ENCODE measurements at regions not wholly inside any gene's neighbourhood (a gene's known extent, or its start where the extent isn't known, plus 50 kb on each side); places are given as distances from the start of the nearest gene placed in this dataset.

DNA sequence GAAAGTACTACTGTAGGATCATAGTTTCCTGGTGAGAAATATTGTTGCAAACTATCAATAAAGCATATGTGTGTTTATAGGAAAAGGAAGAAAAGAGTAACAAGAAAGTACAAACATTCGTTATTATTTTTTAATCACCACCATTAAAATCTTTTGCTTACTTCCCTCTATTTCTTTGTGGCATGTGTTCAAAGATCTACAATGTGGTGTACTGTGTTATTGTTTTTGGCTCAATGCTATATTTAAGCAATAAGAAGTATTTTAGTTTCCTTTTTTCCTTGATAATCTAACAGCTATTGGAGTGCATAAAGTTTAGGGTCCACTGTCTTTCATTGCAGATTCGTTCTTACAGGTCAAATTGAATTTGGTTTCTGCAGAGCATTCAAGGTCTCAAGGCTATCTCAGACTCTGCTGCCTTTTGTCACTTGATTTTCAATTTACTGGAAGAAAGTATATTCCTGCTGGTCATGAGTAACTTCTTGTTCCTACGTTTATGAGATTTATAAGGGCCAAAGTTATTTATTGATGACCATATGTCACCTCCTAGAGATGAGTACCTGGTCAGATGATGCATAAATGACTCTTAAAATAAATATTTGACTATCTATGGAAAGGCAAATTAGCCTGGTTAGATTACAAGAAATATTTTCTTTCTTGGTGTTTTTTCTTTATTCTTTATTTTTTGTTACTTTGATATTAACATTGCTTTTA, 323.0 kb downstream of the TMEM167A start:
- Mint-ChIP-seq H3K9me3 (no peaks in the 10 kb centered on the region), H3K27me3 (no peaks in the 10 kb centered on the region), H3K4me3 (no peak overlapping the region), H3K27ac (no peak overlapping the region), H3K4me1 (ENCODE audit: low read depth in 2 of 2) (peaks cover 0 to 2% of the 10 kb centered on the region in 2 donors), H3K36me3 (ENCODE audit: insufficient read depth) (no peaks in the 10 kb centered on the region)
- no peak for ATAC-seq (replicated peaks)
- no peak for DNase-seq

DNA sequence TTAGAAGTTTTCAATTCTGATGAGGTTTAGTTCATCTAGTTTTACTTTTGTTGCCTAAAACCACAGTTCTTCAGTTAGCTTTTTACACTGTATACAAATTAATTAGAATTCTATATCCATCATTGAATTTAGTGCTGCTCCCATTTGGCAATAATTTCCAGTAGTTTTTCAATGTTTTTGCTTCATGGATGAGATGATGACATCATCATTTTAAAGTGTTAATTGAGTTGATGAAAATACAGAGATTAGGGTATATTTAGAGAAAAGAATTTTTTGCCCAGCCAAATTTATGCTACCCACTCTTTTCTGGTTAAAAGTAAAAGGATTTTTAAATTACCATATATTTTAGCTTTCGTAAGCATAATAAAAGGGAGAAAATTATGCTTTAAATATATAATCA, 323.8 kb downstream of the TMEM167A start:
- no peak for ATAC-seq (replicated peaks)
- Mint-ChIP-seq H3K4me3 (no peak overlapping the region), H3K27ac (no peak overlapping the region)

DNA sequence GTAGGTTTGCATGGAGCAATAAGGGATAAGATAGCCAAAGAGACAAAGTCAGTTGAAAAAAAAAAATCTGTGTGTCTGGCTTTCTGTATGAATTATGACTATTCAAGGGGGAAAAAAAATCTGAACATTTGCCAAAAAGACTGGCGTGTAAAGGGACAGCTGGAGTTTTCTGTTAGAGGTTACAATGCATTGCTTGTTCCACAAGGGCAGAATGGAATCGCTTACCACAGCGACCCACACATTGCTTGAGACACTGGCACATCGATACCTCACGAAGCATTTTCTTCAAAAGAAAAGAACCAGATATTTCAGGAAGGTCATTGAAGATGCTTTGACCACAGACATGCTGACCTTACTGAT, 327.8 kb downstream of the TMEM167A start:
- DNase-seq (no peak), ATAC-seq (replicated peaks) (no peak)
- H3K36me3 Mint-ChIP-seq (ENCODE audit: insufficient read depth), result no peaks in the 10 kb centered on the region
- no peak overlapping the region for H3K27ac Mint-ChIP-seq
- no peaks in the 10 kb centered on the region for H3K9me3 Mint-ChIP-seq
- H3K4me3 Mint-ChIP-seq, result no peak overlapping the region
- peaks cover 0 to 6% of the 10 kb centered on the region in 2 donors for H3K4me1 Mint-ChIP-seq (ENCODE audit: low read depth in 2 of 2)
- H3K27me3 Mint-ChIP-seq, result no peaks in the 10 kb centered on the region

More for the DNA sequence above, 323.8 kb downstream of the TMEM167A start:
- H3K27me3 Mint-ChIP-seq, result no peaks in the 10 kb centered on the region
- H3K4me1 Mint-ChIP-seq (ENCODE audit: low read depth in 2 of 2), result peaks cover 0 to 4% of the 10 kb centered on the region in 2 donors
- no peak for DNase-seq
- H3K9me3 Mint-ChIP-seq, result no peaks in the 10 kb centered on the region
- no peaks in the 10 kb centered on the region for H3K36me3 Mint-ChIP-seq (ENCODE audit: insufficient read depth)

DNA sequence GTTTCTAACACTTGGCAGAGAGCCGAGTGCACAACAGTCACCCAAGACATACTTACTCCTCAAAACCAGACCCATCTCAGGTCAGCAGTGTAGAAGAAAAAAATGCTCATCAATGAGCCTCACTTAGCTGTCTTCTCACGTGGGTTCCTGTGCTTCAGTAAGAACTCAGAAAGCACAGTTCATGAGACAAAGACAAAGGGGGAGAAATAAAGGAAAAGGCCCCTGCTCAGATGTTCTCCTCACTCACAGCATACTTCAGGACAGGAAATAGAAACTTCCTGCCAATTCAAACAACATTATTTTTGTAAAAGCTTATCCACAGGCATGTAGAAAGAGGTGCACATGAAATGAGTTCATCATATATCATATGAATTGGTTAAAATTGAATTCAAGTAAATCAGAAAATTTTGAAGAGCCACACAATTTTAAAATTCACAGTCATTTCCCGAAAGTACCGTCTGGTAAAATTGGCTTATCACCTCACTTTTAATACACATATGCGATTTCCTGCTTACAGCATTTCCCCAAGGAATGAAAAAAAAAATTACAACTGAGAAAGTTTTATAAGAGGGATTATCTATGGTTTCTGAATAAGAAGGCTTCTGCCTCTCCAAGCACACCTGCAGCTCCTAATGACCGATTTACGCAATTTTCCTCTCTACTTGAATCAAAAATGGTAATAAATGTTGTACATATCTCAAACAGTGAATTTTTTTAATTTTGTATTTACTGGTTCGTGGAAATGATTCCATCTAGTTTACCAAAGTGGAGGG, 328.3 kb downstream of the TMEM167A start:
- Mint-ChIP-seq H3K36me3 (ENCODE audit: insufficient read depth) (no peaks in the 10 kb centered on the region), H3K4me1 (ENCODE audit: low read depth in 2 of 2) (peaks cover 0 to 6% of the 10 kb centered on the region in 2 donors), H3K27ac (no peak overlapping the region), H3K9me3 (no peaks in the 10 kb centered on the region), H3K27me3 (no peaks in the 10 kb centered on the region), H3K4me3 (no peak overlapping the region)
- ATAC-seq (replicated peaks) (no peak), DNase-seq (no peak)

DNA sequence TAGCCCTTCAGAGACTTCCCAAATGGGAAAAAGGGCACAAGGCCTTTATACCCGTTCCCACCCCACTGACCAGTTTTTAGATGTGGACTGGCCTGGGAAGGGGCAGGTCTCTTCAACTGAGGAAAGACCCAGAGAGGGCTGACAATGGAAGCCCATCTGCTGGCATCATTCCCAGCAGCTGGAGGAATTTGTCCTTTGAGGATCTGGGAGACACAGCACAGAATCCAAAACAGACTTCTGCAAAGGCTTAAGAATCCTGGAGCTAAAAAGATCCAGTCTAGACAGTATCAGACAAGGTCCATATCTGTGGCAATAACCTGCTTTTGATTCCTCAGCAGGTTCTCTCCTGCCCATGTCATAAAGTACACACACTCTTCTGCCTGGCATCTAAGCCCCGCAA, 329.2 kb downstream of the TMEM167A start:
- no peak overlapping the region for H3K27ac Mint-ChIP-seq
- no peaks in the 10 kb centered on the region for H3K36me3 Mint-ChIP-seq (ENCODE audit: insufficient read depth)
- no peak for ATAC-seq (replicated peaks)
- no peaks in the 10 kb centered on the region for H3K27me3 Mint-ChIP-seq
- no peaks in the 10 kb centered on the region for H3K9me3 Mint-ChIP-seq
- no peak for DNase-seq
- no peak overlapping the region for H3K4me3 Mint-ChIP-seq
- H3K4me1 Mint-ChIP-seq (ENCODE audit: low read depth in 2 of 2), result peaks cover 0 to 6% of the 10 kb centered on the region in 2 donors

DNA sequence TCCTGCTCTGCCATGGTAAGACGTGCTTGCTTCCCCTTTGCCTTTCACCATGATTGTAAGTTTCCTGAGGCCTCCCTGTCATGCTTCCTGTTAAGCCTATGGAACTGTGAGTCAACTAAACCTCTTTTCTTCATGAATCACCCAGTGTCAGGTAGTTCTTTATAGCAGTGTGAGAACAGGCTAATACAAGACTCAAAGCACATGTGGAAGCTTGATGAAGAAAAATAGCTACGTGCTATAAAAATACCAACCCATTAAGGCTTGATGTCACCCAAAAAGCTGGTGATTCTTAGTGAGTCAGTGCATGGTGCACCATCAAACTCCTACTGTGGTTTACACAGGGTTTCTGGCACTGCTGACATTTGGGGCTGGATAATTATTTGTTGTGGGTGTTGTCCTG, 332.2 kb downstream of the TMEM167A start:
- H3K9me3 Mint-ChIP-seq, result no peaks in the 10 kb centered on the region
- no peak overlapping the region for H3K4me3 Mint-ChIP-seq

DNA sequence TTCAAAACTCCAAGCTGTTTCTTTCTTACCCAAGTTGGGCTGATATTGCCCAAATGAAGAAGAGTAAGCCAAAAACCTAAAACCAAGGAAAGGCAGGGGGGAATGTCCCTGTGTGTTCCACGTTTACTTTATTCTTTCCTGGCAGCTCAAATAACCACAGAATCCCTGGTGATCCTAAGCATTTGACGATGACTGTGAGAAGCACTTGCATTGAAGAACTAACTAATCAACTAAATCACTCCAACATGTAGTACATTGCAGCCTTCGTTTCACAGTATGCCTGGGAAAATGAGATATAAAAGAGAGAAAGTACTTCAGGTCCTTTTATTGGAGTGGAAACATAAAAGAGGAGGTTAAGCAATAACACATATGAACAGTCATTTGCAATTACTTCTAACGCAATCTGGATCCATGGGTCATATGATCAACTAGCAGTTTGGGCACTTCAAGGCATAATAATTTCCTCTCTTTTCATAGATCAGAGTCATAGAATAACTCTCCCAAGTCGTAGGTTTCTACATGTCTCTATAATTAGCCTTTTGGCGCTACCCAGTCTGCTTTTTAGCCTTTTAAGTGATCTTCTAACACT, 338.4 kb downstream of the TMEM167A start:
- H3K27me3 Mint-ChIP-seq, result no peaks in the 10 kb centered on the region
- no peaks in the 10 kb centered on the region for H3K36me3 Mint-ChIP-seq (ENCODE audit: insufficient read depth)
- no peak for DNase-seq
- no peak overlapping the region for H3K4me3 Mint-ChIP-seq
- ATAC-seq (replicated peaks), result no peak
- H3K9me3 Mint-ChIP-seq, result peaks cover 0 to 5% of the 10 kb centered on the region in 2 donors
- H3K4me1 Mint-ChIP-seq (ENCODE audit: low read depth in 2 of 2), result no peaks in the 10 kb centered on the region
- H3K27ac Mint-ChIP-seq, result no peak overlapping the region

More for the DNA sequence above, 332.2 kb downstream of the TMEM167A start:
- no peaks in the 10 kb centered on the region for H3K36me3 Mint-ChIP-seq (ENCODE audit: insufficient read depth)
- DNase-seq (no peak), ATAC-seq (replicated peaks) (no peak)
- H3K27me3 Mint-ChIP-seq, result no peaks in the 10 kb centered on the region
- H3K4me1 Mint-ChIP-seq (ENCODE audit: low read depth in 2 of 2), result peaks cover 0 to 6% of the 10 kb centered on the region in 2 donors
- no peak overlapping the region for H3K27ac Mint-ChIP-seq

DNA sequence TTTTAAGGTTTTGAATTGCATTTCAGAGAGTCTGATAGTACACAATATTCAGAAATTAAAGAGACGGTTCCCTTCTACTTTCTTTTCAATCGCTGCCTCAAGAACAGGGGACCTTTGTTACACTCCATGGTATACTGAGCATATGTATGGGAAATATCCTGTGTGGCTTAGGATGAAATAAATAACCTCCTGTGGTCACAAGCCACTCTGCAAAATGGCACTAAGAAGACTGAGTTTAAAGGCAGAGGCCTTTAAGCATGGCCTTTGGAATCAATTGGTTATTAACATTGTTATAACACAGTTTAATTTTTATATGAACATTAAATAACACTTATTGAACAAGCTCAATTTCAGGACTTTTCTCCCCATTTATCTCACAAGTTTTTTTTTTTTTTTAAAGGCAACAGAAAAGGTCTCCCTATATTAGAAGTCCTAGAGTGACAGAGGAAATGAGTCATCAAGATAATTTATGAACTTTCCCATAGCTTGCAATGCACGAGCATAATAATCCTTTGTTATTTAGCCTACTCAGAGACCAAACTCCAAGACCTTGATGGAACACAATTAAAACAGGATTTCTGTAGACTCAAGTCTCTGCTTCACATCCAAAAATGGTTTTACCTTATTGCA, 341.9 kb downstream of the TMEM167A start:
- Mint-ChIP-seq H3K36me3 (ENCODE audit: insufficient read depth) (no peaks in the 10 kb centered on the region), H3K4me1 (ENCODE audit: low read depth in 2 of 2) (no peaks in the 10 kb centered on the region), H3K27me3 (no peaks in the 10 kb centered on the region), H3K9me3 (peaks cover 0 to 5% of the 10 kb centered on the region in 2 donors), H3K4me3 (no peak overlapping the region), H3K27ac (no peak overlapping the region)
- DNase-seq (no peak), ATAC-seq (replicated peaks) (no peak)

DNA sequence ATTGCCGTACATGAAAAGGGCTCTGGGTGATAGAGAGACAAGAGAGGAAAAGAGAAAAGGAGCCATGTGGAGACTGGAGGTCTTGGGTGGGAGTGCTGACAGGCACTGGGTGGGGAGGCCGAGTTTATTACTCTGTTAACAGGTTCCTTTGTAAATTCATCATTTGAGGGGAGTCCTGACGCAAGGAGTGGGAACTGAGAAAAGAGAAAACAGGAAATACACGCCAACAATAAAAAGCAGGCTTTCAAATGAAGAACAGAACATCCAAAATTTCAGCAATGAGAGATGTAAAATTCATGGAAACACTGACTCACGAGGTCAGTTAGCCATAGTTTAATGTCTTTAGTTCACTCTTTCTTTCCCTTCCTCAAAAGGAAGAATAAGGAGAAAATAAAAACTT, 342.8 kb downstream of the TMEM167A start:
- H3K9me3 Mint-ChIP-seq, result peaks cover 0 to 5% of the 10 kb centered on the region in 2 donors
- DNase-seq, result no peak
- ATAC-seq (replicated peaks), result no peak
- H3K4me3 Mint-ChIP-seq, result no peak overlapping the region
- H3K36me3 Mint-ChIP-seq (ENCODE audit: insufficient read depth), result no peaks in the 10 kb centered on the region
- H3K27ac Mint-ChIP-seq, result no peak overlapping the region
- H3K27me3 Mint-ChIP-seq, result no peaks in the 10 kb centered on the region
- H3K4me1 Mint-ChIP-seq (ENCODE audit: low read depth in 2 of 2), result no peaks in the 10 kb centered on the region

DNA sequence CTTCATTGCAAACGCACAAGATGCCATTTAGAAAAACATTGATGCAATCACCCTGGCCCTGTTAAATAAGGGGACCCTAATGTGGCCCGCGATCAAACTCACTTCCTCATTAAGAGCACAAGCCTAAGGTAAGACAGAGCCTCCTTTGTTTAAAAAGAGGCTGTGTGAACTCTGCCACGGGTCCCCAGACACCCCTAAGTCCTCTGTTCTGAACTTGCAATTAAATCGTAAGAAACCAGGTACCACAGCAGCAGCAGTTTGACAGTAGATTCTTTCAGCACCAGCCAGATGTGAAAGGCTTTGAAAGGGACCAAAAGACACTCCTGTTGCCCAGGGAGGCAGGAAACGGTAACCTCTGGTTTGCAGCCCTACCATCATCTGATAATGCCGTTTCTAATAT, 346.3 kb downstream of the TMEM167A start:
- Mint-ChIP-seq H3K36me3 (ENCODE audit: insufficient read depth) (no peaks in the 10 kb centered on the region), H3K27ac (no peak overlapping the region), H3K4me3 (no peak overlapping the region), H3K4me1 (ENCODE audit: low read depth in 2 of 2) (no peaks in the 10 kb centered on the region), H3K9me3 (peaks cover 0 to 1% of the 10 kb centered on the region in 2 donors), H3K27me3 (no peaks in the 10 kb centered on the region)
- ATAC-seq (replicated peaks) (no peak), DNase-seq (no peak)

DNA sequence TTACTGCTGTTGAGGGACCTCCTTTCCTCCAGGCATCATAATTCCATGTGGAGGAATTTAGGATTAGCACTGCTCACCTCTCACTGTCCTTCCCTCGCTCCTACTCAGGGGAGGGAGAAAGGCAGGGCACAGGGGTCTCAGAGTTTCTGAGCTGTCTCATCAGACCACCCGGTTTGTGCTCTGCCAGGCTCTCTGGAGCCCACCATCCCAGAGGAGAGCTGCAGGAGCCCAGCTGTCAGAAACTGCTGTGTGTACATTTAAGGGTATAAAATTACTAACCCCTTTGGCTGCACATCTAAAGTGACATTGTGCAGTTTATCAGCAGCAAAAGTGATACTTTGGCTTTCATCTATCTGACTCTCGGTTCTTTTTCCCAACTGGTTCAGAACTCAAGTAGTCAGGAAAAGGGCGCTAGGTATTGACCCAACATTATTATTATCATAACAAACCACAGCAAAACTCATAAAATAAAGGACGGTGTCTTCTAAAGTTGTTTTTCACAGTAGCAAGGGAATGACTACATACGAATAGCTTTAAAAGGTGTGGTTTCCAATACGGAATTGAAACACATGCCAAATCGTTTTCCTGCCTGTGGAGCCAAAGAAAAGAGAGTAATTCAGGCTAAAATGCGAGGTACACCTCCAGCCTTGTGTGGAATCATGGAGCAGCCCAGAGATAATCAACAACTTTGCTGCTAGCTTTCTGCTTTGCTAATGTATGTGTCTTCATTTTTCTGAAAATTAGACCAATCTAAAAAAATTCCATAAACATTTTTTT, 348.1 kb downstream of the TMEM167A start:
- Mint-ChIP-seq H3K9me3 (no peaks in the 10 kb centered on the region), H3K4me3 (no peak overlapping the region), H3K27me3 (no peaks in the 10 kb centered on the region), H3K4me1 (ENCODE audit: low read depth in 2 of 2) (no peaks in the 10 kb centered on the region), H3K27ac (no peak overlapping the region), H3K36me3 (ENCODE audit: insufficient read depth) (no peaks in the 10 kb centered on the region)
- ATAC-seq (replicated peaks) (no peak), DNase-seq (no peak)

DNA sequence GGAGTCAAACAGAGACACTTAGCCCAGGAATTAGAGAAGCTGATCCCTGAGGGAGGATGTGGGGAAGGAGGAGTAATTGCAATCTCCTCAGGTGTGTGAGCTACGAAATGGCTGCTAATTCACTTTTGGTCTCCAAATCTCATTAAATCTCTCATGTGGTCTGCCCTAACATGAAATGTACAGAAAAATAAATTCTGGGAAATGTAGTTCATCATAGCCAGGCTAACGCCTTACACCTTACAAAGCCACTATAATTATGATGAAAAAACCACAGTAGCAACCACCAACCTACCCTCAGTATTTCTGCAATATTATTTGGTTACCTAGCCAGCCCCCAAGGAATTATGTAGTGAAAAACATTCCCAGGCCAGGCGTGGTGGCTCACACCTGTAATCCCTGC, 354.0 kb downstream of the TMEM167A start:
- H3K36me3 Mint-ChIP-seq (ENCODE audit: insufficient read depth), result no peaks in the 10 kb centered on the region
- no peaks in the 10 kb centered on the region for H3K27me3 Mint-ChIP-seq
- no peak for DNase-seq
- H3K27ac Mint-ChIP-seq, result no peak overlapping the region
- no peak for ATAC-seq (replicated peaks)
- H3K4me1 Mint-ChIP-seq (ENCODE audit: low read depth in 2 of 2), result no peaks in the 10 kb centered on the region
- no peak overlapping the region for H3K4me3 Mint-ChIP-seq
- H3K9me3 Mint-ChIP-seq, result peaks cover 0 to 1% of the 10 kb centered on the region in 2 donors

DNA sequence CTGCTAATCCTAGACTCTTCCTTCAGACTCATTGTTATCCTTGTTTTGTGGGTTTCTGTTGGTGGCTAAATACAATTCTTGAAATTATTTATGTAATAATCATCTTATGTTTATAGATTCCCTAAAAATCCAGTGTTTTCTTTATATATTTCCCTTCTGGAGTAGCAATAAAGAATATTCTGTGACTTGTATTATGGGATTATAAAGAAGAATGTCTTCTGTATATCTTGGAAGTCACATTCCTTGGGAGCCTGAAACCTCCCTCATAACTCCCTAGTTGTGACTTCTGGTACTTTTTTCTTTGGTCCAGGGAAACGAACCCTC, 356.1 kb downstream of the TMEM167A start:
- no peak for ATAC-seq (replicated peaks)
- Mint-ChIP-seq H3K4me3 (no peak overlapping the region), H3K4me1 (ENCODE audit: low read depth in 2 of 2) (no peaks in the 10 kb centered on the region), H3K9me3 (peaks cover 0 to 1% of the 10 kb centered on the region in 2 donors), H3K36me3 (ENCODE audit: insufficient read depth) (no peaks in the 10 kb centered on the region), H3K27me3 (no peaks in the 10 kb centered on the region), H3K27ac (no peak overlapping the region)
- DNase-seq, result no peak
